ENCODE measurements at regions not wholly inside any gene's neighbourhood (a gene's known extent, or its start where the extent isn't known, plus 50 kb on each side); places are given as distances from the start of the nearest gene placed in this dataset.

- H3K4me1 ChIP-seq, result peaks cover 0 to 10% (median 0%) of the 10 kb centered on the region in 12 donors
- H3K27me3 ChIP-seq, result peaks cover 0 to 4% (median 0%) of the 10 kb centered on the region in 9 donors
- no peak for DNase-seq
- no peak for TF ChIP-seq POLR2A (IDR thresholded peaks at IDR 0.05)
- TF ChIP-seq CTCF (IDR thresholded peaks at IDR 0.05), result no peak
- WGBS, 4 donors, result 77 to 90% (median 86%) methylated on average over 2 to 4 of the region's 4 CpGs
- no peak overlapping the region for H3K27ac ChIP-seq
- H3K36me3 ChIP-seq, result no peaks in the 10 kb centered on the region
- H3K4me3 ChIP-seq, result no peak overlapping the region
- no peak for ATAC-seq
- intact Hi-C loops (cut with DNase I), result no loop called here
- peaks cover 0 to 15% (median 0%) of the 10 kb centered on the region in 12 donors for H3K9me3 ChIP-seq
Measured at GRCh38 chr14:96149131-96149530, 55.5 kb upstream of the BDKRB2 start.

GRCh38 chr14:96150214-96150613 lies 54.4 kb upstream of the BDKRB2 start:
- intact Hi-C loops (cut with DNase I), result no loop called here
- no peak for ATAC-seq
- TF ChIP-seq POLR2A (IDR thresholded peaks at IDR 0.05) (no peak), CTCF (IDR thresholded peaks at IDR 0.05) (no peak)

GRCh38 chr14:96151242-96151641 lies 53.4 kb upstream of the BDKRB2 start:
- DNase-seq, result no peak

More at GRCh38 chr14:96150214-96150613, 54.4 kb upstream of the BDKRB2 start:
- Histone ChIP-seq H3K36me3 (no peaks in the 10 kb centered on the region), H3K27me3 (peaks cover 0 to 4% (median 0%) of the 10 kb centered on the region in 9 donors), H3K4me1 (peaks cover 0 to 10% (median 0%) of the 10 kb centered on the region in 12 donors), H3K27ac (no peak overlapping the region), H3K9me3 (peaks cover 0 to 14% (median 0%) of the 10 kb centered on the region in 12 donors), H3K4me3 (no peak overlapping the region)
- no peak for DNase-seq
- 64 to 96% (median 80%) methylated on average over 3 of the region's 3 CpGs for WGBS, 4 donors

GRCh38 chr14:96153003-96153402 lies 51.6 kb upstream of the BDKRB2 start:
- no peak overlapping the region for H3K27ac ChIP-seq
- no peak for ATAC-seq
- H3K27me3 ChIP-seq, result peaks cover 0 to 4% (median 0%) of the 10 kb centered on the region in 9 donors
- no peak for DNase-seq
- intact Hi-C loops (cut with DNase I), result no loop called here
- no peaks in the 10 kb centered on the region for H3K4me1 ChIP-seq
- H3K9me3 ChIP-seq, result peaks cover 0 to 8% (median 0%) of the 10 kb centered on the region in 12 donors
- 74 to 81% (median 79%) methylated on average over 3 of the region's 3 CpGs for WGBS, 4 donors
- no peaks in the 10 kb centered on the region for H3K36me3 ChIP-seq
- TF ChIP-seq POLR2A (IDR thresholded peaks at IDR 0.05), result no peak
- H3K4me3 ChIP-seq, result no peak overlapping the region

More at GRCh38 chr14:96151242-96151641, 53.4 kb upstream of the BDKRB2 start:
- H3K9me3 ChIP-seq, result peaks cover 0 to 14% (median 0%) of the 10 kb centered on the region in 12 donors
- no peaks in the 10 kb centered on the region for H3K36me3 ChIP-seq
- intact Hi-C loops (cut with DNase I), result no loop called here
- no peak overlapping the region for H3K4me3 ChIP-seq
- no peak for TF ChIP-seq CTCF (IDR thresholded peaks at IDR 0.05)
- TF ChIP-seq POLR2A (IDR thresholded peaks at IDR 0.05), result no peak
- WGBS, 4 donors, result 62 to 71% (median 66%) methylated on average over 13 of the region's 13 CpGs
- H3K27ac ChIP-seq, result no peak overlapping the region
- peaks cover 0 to 4% (median 0%) of the 10 kb centered on the region in 9 donors for H3K27me3 ChIP-seq
- peaks cover 0 to 3% (median 0%) of the 10 kb centered on the region in 12 donors for H3K4me1 ChIP-seq
- no peak for ATAC-seq

All from heart left ventricle (tissue), 16 donors.